Suprapubic skin (tissue), 4 donors: ENCODE measurements at regions not wholly inside any gene's neighbourhood (a gene's known extent, or its start where the extent isn't known, plus 50 kb on each side); places are given as distances from the start of the nearest gene placed in this dataset.

Source experiments
- DNase-seq, 2 donors: peaks; one replicate each; pipeline ENCODE4 v3.0.0-alpha.2; 2019; ENCODE audit warnings: low spot score in 2 of 2
- H3K27ac ChIP-seq: fragments of 200-600 bp; sonication (generic); one replicate; pipeline ENCODE4 v1.5.1; 2019
- H3K27me3 ChIP-seq: fragments of 200-600 bp; sonication (generic); one replicate; pipeline ENCODE4 v1.5.1; 2019
- H3K36me3 ChIP-seq: fragments of 200-600 bp; sonication (generic); one replicate; pipeline ENCODE4 v1.5.1; 2019
- H3K4me1 ChIP-seq: fragments of 200-600 bp; sonication (generic); one replicate; pipeline ENCODE4 v1.5.1; 2019
- H3K4me3 ChIP-seq: fragments of 200-600 bp; sonication (generic); one replicate; pipeline ENCODE4 v1.5.1; 2019; ENCODE audit warnings: mild to moderate bottlenecking
- H3K9me3 ChIP-seq: fragments of 200-600 bp; sonication (generic); one replicate; pipeline ENCODE4 v1.5.1; 2019
- EP300 ChIP-seq: sonication (generic); formaldehyde crosslinking; IDR thresholded peaks from one replicate; pipeline ENCODE4 v1.6.1; 2017; ENCODE audit warnings: antibody characterized with exemption
- POLR2A ChIP-seq, 2 donors: fragments of 450-650 bp; IDR thresholded peaks; one replicate each; pipeline ENCODE4 v1.6.1; 2017; ENCODE audit warnings: antibody characterized with exemption in 2 of 2, mild to moderate bottlenecking in 2 of 2, moderate library complexity in 2 of 2
- POLR2AphosphoS5 ChIP-seq, 3 donors: sonication (generic); formaldehyde crosslinking; IDR thresholded peaks; one replicate each; pipeline ENCODE4 v1.6.1; 2017; ENCODE audit warnings: antibody characterized with exemption in 3 of 3
- WGBS: methylation state at CpG from one replicate; pipeline ENCODE4 v1.1.5; 2018; 5-methylcytosine and 5-hydroxymethylcytosine counted together
- TF ChIP-seq, protein P1 (sequence below), 2 donors: fragments of 200-600 bp in 1 of 2; fragments of 450-650 bp in 1 of 2; sonication (generic) in 1 of 2; IDR thresholded peaks; one replicate each; pipeline ENCODE4 v1.5.1; 2016 to 2019; ENCODE audit warnings: antibody characterized with exemption in 2 of 2, mild to moderate bottlenecking in 1 of 2, moderate library complexity in 1 of 2

DNA sequence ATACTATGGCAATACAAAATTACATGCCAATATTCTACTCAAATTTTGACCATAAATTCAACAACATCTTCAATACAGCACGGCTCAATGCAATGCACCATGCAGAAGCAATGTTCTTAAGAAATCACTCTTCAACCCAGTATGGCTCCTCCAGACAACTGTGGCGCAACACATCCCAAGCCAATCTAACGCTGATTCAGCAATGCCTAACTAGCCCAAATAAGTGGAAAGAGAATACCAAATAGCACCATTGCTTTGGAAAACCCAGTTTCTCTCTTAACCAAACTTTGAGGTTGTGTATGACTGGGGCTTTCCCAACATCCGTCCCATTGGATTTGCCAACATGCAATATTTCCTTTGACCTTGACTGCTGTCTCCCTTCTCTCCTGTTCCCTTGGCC lies 211.1 kb upstream of the TBX3 start:
- no peaks in the 10 kb centered on the region for H3K9me3 ChIP-seq
- H3K4me3 ChIP-seq = no peak overlapping the region
- no peak overlapping the region for H3K27ac ChIP-seq
- TF ChIP-seq POLR2AphosphoS5 (IDR thresholded peaks at IDR 0.05) = no peak
- TF ChIP-seq EP300 = no peak
- TF ChIP-seq POLR2A (IDR thresholded peaks at IDR 0.05) = no peak
- TF ChIP-seq, protein P1, sequence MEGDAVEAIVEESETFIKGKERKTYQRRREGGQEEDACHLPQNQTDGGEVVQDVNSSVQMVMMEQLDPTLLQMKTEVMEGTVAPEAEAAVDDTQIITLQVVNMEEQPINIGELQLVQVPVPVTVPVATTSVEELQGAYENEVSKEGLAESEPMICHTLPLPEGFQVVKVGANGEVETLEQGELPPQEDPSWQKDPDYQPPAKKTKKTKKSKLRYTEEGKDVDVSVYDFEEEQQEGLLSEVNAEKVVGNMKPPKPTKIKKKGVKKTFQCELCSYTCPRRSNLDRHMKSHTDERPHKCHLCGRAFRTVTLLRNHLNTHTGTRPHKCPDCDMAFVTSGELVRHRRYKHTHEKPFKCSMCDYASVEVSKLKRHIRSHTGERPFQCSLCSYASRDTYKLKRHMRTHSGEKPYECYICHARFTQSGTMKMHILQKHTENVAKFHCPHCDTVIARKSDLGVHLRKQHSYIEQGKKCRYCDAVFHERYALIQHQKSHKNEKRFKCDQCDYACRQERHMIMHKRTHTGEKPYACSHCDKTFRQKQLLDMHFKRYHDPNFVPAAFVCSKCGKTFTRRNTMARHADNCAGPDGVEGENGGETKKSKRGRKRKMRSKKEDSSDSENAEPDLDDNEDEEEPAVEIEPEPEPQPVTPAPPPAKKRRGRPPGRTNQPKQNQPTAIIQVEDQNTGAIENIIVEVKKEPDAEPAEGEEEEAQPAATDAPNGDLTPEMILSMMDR (IDR thresholded peaks at IDR 0.05) = no peak
- WGBS = 91% methylated on average over 4 of the region's 4 CpGs
- H3K4me1 ChIP-seq = no peaks in the 10 kb centered on the region
- no peaks in the 10 kb centered on the region for H3K36me3 ChIP-seq
- no peaks in the 10 kb centered on the region for H3K27me3 ChIP-seq
- DNase-seq = no peak

DNA sequence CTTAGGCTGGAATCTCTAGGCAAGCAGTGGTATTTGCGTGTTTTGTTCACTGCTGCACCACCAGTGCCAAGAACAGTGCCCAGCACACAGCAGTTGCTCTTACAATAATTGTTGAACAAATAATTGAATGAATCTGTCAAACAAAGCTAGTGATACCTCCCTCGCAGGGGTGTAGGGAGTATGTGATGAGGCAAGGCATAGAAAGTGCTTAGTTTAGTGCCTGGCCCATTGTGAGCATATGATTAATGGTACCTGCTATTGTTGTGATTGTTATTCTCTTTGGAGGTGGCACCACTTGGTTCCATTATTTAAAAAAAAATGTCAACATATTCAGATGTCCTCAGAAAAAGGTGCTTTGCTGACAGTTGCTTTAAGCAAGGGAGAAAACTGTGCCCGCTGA lies 210.1 kb upstream of the TBX3 start:
- 93% methylated on average over 3 of the region's 3 CpGs for WGBS
- no peaks in the 10 kb centered on the region for H3K36me3 ChIP-seq
- TF ChIP-seq POLR2A (IDR thresholded peaks at IDR 0.05) = no peak
- TF ChIP-seq, protein P1 (IDR thresholded peaks at IDR 0.05) = no peak
- no peak for TF ChIP-seq EP300
- no peak for TF ChIP-seq POLR2AphosphoS5 (IDR thresholded peaks at IDR 0.05)
- H3K4me1 ChIP-seq = no peaks in the 10 kb centered on the region
- no peak for DNase-seq
- no peak overlapping the region for H3K4me3 ChIP-seq
- no peaks in the 10 kb centered on the region for H3K27me3 ChIP-seq
- H3K27ac ChIP-seq = no peak overlapping the region
- H3K9me3 ChIP-seq = no peaks in the 10 kb centered on the region

DNA sequence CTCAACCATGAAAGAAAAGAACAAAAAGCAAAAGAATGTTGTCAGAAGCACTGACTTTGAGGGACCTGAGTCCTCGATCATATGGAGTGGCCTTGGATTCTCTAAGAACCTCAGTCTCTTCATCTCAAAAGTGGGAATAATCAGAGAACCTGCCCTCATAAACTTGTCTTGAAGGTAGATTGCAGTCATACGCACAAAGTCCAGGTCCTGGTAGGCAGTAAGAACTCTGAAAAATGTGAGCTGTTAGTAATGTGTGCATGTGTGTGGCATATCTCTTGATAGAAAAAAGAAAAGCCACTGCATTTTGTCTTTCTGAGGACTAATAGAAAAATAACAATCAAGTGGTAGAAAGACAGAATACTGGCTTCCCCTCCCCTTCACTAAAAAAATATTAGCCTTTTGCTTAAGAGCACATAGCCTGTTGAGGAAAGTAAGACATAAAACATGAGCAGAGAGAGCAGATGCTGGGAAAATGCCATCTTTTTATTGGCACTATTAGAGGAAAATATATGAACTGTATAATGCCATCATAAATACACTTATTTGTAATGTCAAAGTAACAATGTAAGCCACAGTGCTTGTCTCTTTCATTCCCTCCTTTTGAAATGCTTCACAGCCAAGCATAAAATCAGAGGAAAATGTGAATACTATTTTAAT lies 205.1 kb upstream of the TBX3 start:
- DNase-seq = no peak
- TF ChIP-seq, protein P1 (IDR thresholded peaks at IDR 0.05) = no peak
- TF ChIP-seq EP300 (no peak), POLR2A (IDR thresholded peaks at IDR 0.05) (no peak), POLR2AphosphoS5 (IDR thresholded peaks at IDR 0.05) (no peak)
- no peaks in the 10 kb centered on the region for H3K9me3 ChIP-seq
- no peaks in the 10 kb centered on the region for H3K36me3 ChIP-seq
- H3K27me3 ChIP-seq = no peaks in the 10 kb centered on the region
- H3K4me3 ChIP-seq = no peak overlapping the region
- no peaks in the 10 kb centered on the region for H3K4me1 ChIP-seq
- WGBS = 93% methylated on average over 2 of the region's 2 CpGs
- no peak overlapping the region for H3K27ac ChIP-seq

DNA sequence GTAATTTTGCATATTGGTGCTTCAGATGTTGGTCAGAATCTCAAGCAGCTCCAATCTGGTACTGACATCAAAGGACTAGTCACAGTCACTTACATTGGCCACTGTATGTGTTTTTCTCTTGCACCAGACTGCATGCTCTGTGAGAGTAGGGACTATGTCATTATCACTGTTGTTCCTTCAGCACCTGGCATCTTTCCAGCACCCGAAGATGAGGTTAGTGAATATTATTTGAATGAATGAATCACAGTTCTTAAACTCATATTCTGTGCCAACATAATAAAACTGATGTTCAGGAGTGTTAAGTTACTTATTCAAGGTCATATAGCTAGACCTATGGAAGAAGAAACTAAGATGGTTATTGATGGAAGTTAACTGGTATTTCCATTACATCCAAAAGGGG lies 204.5 kb upstream of the TBX3 start:
- Histone ChIP-seq H3K4me1 (no peaks in the 10 kb centered on the region), H3K9me3 (no peaks in the 10 kb centered on the region), H3K27ac (no peak overlapping the region), H3K36me3 (no peaks in the 10 kb centered on the region), H3K4me3 (no peak overlapping the region), H3K27me3 (no peaks in the 10 kb centered on the region)
- WGBS = 8% methylated on average over 1 of the region's 1 CpG
- TF ChIP-seq POLR2AphosphoS5 (IDR thresholded peaks at IDR 0.05) (no peak), POLR2A (IDR thresholded peaks at IDR 0.05) (no peak), EP300 (no peak)
- TF ChIP-seq, protein P1 (IDR thresholded peaks at IDR 0.05) = no peak
- no peak for DNase-seq

DNA sequence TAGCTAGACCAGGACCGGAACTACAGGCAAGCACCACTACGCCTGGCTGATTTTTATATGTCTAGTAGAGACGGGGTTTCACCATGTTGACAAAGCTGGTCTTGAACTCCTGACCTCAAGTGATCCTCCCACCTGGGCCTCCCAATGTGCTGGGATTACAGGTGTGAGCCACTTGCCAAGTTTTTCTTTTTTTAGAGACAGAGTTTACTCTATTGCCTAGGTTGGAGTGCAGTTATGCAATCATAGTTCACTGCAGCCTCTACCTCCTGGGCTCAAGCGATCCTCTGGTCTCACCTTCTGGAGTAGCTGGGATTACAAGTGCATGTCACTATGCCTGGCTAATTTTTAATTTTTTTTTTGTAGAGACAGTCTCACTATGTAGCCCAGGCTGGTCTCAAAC lies 201.5 kb upstream of the TBX3 start:
- Histone ChIP-seq H3K4me3 (no peak overlapping the region), H3K27me3 (no peaks in the 10 kb centered on the region), H3K27ac (no peak overlapping the region), H3K36me3 (no peaks in the 10 kb centered on the region), H3K4me1 (no peaks in the 10 kb centered on the region), H3K9me3 (no peaks in the 10 kb centered on the region)
- 99% methylated on average over 4 of the region's 4 CpGs for WGBS
- DNase-seq = no peak
- TF ChIP-seq EP300 = no peak
- TF ChIP-seq POLR2AphosphoS5 (IDR thresholded peaks at IDR 0.05) = no peak
- TF ChIP-seq, protein P1 (IDR thresholded peaks at IDR 0.05) = no peak
- no peak for TF ChIP-seq POLR2A (IDR thresholded peaks at IDR 0.05)
